NCI-H1930 (cell line): ENCODE measurements at regions not wholly inside any gene's neighbourhood (a gene's known extent, or its start where the extent isn't known, plus 50 kb on each side); places are given as distances from the start of the nearest gene placed in this dataset.

Source experiments
- DNase-seq, 2 experiments: peaks; one replicate each; lab custom pipeline; 2025; lab: John Stamatoyannopoulos, UW

DNA sequence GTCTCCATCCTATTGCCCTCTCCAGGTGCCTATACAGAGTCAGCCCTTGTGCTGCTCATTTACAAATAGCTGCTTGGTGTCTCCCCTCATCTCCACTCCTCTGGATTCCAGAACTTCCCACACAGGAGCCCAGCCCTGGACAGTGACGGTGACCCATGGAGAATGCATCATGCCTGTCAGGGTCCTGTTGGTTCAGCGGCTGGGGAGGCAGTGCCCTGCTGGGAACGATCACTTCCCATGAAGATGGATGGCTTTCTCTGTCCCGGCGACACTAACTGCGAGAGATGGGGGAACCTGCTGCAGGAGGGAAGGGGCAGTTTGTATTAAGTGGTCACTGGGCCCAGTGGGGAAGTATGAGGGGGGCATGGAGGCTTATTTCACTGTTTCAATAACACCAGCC is 395.0 kb upstream of the TBX3 start:
- DNase-seq = no peak

DNA sequence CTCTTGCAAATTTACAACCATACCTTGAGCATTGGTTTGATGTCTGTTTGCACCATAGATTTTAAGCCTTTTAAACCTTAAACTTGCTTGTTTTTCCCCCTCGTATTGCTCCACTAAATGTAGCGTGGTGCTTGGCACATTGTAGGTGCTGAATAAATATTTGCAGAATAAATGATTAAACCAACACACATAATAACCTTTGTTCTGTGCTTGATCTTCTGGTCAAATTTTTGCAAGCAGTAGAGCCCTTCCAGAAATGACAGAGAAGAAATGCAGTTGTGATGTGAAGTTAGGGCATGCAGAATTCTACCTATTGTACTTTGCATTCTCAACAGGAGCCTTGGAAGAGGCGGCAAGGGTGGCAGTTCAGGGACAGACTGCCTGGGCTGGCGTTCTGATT is 394.4 kb upstream of the TBX3 start:
- DNase-seq = no peak

- DNase-seq = no peak
Measured at GRCh38 chr12:115075552-115076170, 391.7 kb upstream of the TBX3 start.

DNA sequence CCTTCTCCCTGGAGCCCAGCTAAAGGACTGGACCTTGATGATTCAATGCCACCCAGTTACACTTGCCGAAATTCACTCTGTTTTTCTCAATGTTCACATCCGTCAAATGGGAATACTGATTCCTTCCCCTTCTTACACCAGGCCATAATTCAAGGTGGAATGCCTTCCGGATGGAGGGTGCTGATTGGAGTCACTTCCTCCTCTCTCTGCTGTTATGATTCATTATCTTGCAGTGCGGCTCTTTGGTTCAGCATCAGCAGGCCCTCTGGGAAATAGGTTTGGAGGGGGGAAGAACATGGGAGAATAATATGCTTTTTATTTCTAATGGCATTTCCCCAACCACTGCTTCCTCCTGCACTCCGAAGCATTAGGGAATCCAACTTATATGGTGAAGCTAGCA is 390.6 kb upstream of the TBX3 start:
- DNase-seq = no peak

GRCh38 chr12:115072712-115073111 is 388.7 kb upstream of the TBX3 start:
- DNase-seq = no peak

- DNase-seq = no peak
Measured at GRCh38 chr12:115070313-115070712, 386.3 kb upstream of the TBX3 start.

GRCh38 chr12:115064296-115064695 is 380.3 kb upstream of the TBX3 start:
- DNase-seq = no peak

GRCh38 chr12:115062741-115063140 is 378.8 kb upstream of the TBX3 start:
- DNase-seq = no peak

- DNase-seq = no peak
Measured at GRCh38 chr12:115060477-115061168, 376.6 kb upstream of the TBX3 start.

DNA sequence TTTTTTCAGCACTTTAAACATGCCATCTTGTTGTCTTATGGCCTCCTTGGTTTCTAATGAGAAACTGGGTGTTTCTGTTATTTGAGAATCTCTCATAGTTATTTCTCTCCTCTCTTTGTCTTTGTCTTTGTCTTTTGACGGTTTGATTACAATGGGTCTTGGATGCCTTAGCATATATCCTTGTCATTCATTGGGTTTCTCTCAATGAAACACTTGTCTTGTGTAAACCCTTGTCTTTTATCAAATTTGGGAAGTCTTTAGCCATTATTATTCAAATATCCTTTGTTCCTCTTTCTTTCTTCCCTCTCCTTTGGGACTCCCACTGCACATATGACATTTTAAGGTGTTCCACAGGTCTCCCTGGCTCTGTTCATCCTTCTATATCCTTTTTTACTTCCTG is 373.5 kb upstream of the TBX3 start:
- no peak for DNase-seq

DNA sequence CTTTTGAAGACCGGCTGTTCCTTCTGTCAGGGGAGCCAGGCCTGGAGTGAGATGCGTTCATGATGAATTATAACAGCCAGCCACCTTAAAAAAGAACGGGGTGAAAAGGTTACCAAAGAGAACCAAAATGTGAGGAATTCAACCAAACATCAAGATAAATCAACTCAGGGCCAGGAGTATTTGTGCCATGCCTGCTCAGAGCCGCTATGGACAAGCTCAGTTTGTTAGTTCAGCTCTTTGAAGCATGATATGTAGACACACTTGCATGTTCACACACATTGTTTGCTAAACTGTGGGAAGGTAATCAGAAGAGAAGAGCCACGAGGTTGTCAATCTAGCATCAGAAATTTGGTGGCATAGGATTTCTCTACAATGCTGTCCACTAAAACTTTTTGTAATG is 367.4 kb upstream of the TBX3 start:
- DNase-seq = no peak

DNA sequence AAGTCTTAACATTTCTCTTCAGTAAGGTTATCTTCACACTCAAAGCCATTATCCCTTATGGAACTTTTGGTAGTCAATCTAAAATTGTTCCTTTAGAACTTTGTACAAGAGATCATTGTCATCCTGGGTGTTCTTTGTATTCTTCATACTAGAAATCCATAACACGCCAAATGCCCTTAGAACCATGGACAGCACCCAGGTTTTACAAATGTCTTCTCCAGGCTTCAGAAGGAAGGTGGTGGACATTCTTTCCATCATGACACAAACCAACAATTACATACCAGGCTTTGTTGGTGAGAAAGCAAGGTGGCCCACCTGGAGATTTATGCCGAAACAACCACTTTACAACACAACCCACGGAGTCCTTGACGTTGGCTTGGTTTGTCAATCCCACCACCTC is 365.6 kb upstream of the TBX3 start:
- DNase-seq = no peak

GRCh38 chr12:115046805-115047204 is 362.8 kb upstream of the TBX3 start:
- DNase-seq = no peak

DNA sequence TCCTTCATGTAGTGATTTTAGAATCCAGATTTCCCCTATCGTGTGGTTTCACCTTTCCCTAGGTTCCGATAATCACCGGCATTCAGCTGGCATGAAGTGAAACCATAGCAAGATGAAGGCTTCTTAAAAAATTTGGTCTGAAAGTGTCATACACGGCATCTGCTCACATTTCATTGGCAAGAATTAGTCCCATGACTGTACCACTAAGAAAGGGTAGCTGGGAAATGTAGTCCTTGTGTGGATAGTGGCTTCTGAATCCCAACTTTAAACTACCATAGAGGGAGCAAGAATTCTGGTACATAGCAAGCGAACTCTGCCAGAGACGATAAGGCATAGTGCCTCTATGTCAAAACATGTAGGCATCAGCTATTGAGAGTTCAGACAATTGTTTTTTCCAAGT is 360.1 kb upstream of the TBX3 start:
- DNase-seq = no peak

- DNase-seq = no peak
Measured at GRCh38 chr12:115043079-115043478, 359.1 kb upstream of the TBX3 start.

- DNase-seq = no peak
Measured at GRCh38 chr12:115042341-115042740, 358.4 kb upstream of the TBX3 start.

DNA sequence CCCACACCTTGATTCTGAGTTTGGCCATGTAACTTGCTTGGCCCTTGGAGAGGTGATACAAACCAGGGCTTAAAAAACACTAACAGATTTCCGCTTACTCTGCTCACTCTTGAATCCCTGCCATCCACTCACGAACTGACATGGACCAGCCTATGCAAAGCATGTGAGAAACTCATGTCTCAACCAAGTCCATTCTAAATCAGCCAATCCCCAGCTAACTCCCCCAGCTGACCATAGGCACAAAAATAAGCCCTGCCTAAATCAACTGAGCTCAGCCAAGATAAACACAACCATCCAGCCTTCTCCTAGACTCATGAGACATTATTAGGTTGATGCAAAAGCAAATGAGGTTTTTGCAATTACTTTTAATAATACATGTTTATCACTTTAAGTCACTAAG is 353.9 kb upstream of the TBX3 start:
- no peak for DNase-seq

DNA sequence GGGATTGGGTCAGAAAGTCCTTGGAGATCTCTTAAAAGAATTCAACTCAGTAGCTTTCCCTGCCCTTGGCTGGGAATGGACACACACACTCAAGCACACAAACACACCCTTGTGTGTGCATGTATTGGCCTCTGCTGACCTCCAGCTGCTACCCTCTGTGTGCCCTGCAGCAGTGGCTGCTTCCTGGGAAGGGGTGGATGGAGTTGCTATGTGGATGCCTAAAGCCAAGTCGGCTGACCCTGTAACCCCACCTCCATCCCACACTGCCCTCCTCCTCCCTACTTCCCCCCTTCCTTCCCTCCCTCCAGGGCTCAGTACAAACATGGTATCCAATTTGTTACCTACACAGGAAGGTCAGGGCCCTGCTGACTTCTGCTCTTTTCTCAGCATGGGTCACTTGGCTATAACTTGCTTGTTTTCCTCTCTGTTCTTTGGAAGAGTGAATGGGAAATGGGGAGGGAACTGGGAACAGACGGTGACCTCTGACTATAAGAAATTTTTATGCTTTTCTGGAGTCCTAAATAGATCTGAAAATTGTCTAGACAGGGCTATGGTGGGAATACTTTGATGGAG is 351.6 kb upstream of the TBX3 start:
- no peak for DNase-seq

DNA sequence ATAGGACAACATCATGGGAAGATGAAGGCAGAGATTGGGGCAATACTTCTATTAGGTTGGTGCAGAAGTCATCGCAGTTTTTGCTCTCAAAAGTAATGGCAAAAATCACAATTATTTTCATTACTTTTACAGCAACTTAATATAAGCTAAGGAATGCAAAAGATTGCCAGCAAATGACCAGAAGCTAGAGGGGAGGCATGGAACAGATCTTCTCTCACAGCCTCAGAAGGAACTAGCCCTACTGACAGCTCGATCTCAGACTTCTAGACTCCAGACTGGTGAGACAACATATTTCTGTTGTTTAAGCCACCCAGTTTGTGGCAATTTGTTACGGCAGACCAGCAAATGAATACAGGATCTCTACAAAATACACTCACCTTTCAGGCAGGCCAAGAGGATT is 348.5 kb upstream of the TBX3 start:
- DNase-seq = no peak

- DNase-seq = no peak
Measured at GRCh38 chr12:115030017-115030416, 346.0 kb upstream of the TBX3 start.

DNA sequence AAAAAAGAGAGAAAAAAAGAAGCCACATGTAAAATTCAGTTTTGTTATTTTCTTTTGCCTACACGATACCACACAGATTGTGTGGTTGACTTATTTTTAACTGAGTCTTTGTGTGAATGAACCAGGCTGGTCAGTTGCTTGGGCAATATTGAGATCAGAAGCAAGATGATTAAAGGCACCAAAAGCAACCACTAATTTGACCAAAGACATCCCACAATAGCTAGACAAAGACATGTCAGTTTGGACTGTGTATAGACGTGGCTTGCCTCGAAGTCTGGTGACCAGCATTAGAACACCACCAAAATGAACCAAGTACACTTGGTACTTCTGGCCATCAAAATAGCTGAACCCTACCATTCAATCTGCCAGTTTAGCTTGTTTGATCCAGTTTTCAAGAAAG is 340.6 kb upstream of the TBX3 start:
- no peak for DNase-seq

- no peak for DNase-seq
Measured at GRCh38 chr12:115023279-115024265, 339.6 kb upstream of the TBX3 start.

GRCh38 chr12:115020091-115020490 is 336.1 kb upstream of the TBX3 start:
- no peak for DNase-seq
